ENCODE measurements at regions not wholly inside any gene's neighbourhood (a gene's known extent, or its start where the extent isn't known, plus 50 kb on each side); places are given as distances from the start of the nearest gene placed in this dataset.

DNA sequence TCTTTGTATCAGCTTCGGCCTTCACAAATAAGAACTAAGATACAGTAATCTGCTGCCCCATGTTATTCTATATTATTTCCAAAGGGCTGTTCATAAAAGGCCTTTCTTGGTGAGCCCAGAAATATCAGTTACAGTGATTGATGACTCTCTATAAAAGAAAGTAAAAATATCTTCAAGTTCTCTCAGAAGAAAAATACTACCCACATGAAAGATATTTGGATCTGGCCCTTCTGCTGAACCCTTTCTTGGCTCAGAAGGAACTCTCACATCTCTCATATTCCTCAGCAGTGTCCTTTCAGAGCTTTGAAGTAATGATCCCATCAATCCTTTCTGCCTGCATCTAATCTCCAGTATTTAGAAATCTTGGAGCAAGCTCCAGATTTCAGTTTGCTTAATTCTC, 76.3 kb upstream of the SLITRK1 start:
- TF ChIP-seq CTCF (conservative IDR thresholded peaks at IDR 0.05; ENCODE audit: low read length) (no peak), EZH2phosphoT487 (IDR thresholded peaks at IDR 0.05; ENCODE audit: borderline replicate concordance) (no peak)
